ENCODE measurements at regions not wholly inside any gene's neighbourhood (a gene's known extent, or its start where the extent isn't known, plus 50 kb on each side); places are given as distances from the start of the nearest gene placed in this dataset.

GRCh38 chr3:124126436-124127023 lies 134.6 kb upstream of the ROPN1 start:
- Histone ChIP-seq H2AFZ (ENCODE audit: low read length) (no peak overlapping the region), H3K27me3 (replicated peaks in 1 of 4; ENCODE audit: control insufficient read depth in 3 of 4, extremely low read depth in 1 of 4, insufficient read depth in 3 of 4, low read length in 3 of 4) (no peaks in the 10 kb centered on the region), H3K23me2 (ENCODE audit: low read depth, low read length) (no peaks in the 10 kb centered on the region), H4K5ac (ENCODE audit: insufficient read length, low read depth, low read length) (no peak overlapping the region), H3K4ac (replicated peaks; ENCODE audit: insufficient read length, low read depth, low read length) (no peak overlapping the region), H3K9ac (replicated peaks in 1 of 4; ENCODE audit: extremely low read depth in 1 of 4, low read depth in 3 of 4, low read length in 3 of 4) (no peak overlapping the region), H3K9me3 (ENCODE audit: insufficient read depth in 2 of 2, low read depth in 1 of 2, low read length in 1 of 2) (no peaks in the 10 kb centered on the region), H3K4me1 (replicated peaks in 1 of 4; ENCODE audit: control insufficient read depth in 3 of 4, insufficient read depth in 4 of 4, low read length in 3 of 4) (no peaks in the 10 kb centered on the region), H2BK20ac (ENCODE audit: low read length) (no peak overlapping the region), H3K23ac (ENCODE audit: insufficient read length) (no peak overlapping the region), H4K8ac (ENCODE audit: extremely low read depth, insufficient read depth, low read length) (no peak overlapping the region), H3K79me2 (ENCODE audit: control insufficient read depth in 1 of 2, insufficient read depth in 2 of 2, low read length in 2 of 2) (no peaks in the 10 kb centered on the region), H4K20me1 (replicated peaks in 1 of 2; ENCODE audit: control insufficient read depth in 1 of 2, insufficient read depth in 2 of 2, low read length in 2 of 2) (no peaks in the 10 kb centered on the region), H3K18ac (ENCODE audit: extremely low read depth, low read length) (no peak overlapping the region), H2BK120ac (replicated peaks; ENCODE audit: low read depth, low read length) (no peak overlapping the region), H2BK12ac (ENCODE audit: low read depth, low read length) (no peak overlapping the region), H3K27ac (ENCODE audit: low read depth, low read length) (no peak overlapping the region), H3K4me3 (ENCODE audit: extremely low read depth in 1 of 4, insufficient read depth in 2 of 4, low read depth in 3 of 4, low read length in 4 of 4) (no peak overlapping the region), H4K91ac (replicated peaks; ENCODE audit: insufficient read length, low read length) (no peak overlapping the region), H2BK5ac (ENCODE audit: low read depth, low read length) (no peak overlapping the region), H3K36me3 (ENCODE audit: control insufficient read depth in 2 of 4, insufficient read depth in 4 of 4, low read length in 3 of 4) (no peaks in the 10 kb centered on the region), H2BK15ac (ENCODE audit: low read length) (no peak overlapping the region), H2AK5ac (ENCODE audit: low read depth, low read length) (no peak overlapping the region), H3K4me2 (ENCODE audit: insufficient read depth in 1 of 2, low read depth in 2 of 2, low read length in 2 of 2) (no peak overlapping the region), H3K14ac (ENCODE audit: insufficient read length) (no peak overlapping the region), H3K79me1 (ENCODE audit: low read depth, low read length) (no peaks in the 10 kb centered on the region), H3K56ac (replicated peaks; ENCODE audit: insufficient read length, low read depth, low read length) (no peak overlapping the region)
- WGBS, 2 experiments (ENCODE audit: extremely low coverage in 1 of 2, insufficient coverage in 1 of 2, insufficient read length in 1 of 2, insufficient replicate concordance in 2 of 2, low coverage in 1 of 2, low lambda C conversion rate in 2 of 2, missing lambda C conversion rate in 1 of 2) = 88% methylated on average over 1 of the region's 1 CpG; no CpG with 5 or more reads in 1 of the 2 experiments
- DNase-seq (ENCODE audit: low read depth in 1 of 2, low spot score in 2 of 2) (no peak), FAIRE-seq (no peak)
- POLR2A ChIA-PET (ENCODE audit: partially characterized antibody) = no interaction called here
- CTCF ChIA-PET (ENCODE audit: partially characterized antibody) = no interaction called here
- TF ChIP-seq CBX5 (IDR thresholded peaks at IDR 0.05; ENCODE audit: low read depth, low read length) (no peak), TCF12 (IDR thresholded peaks at IDR 0.05; ENCODE audit: low read depth, low read length) (no peak), YY1 (IDR thresholded peaks at IDR 0.05; ENCODE audit: low read depth, low read length) (no peak), NRF1 (IDR thresholded peaks at IDR 0.05; ENCODE audit: low read depth, low read length) (no peak), HDAC2 (IDR thresholded peaks at IDR 0.05; ENCODE audit: borderline replicate concordance in 1 of 2, low read depth in 2 of 2, low read length in 2 of 2) (no peak), KDM4A (IDR thresholded peaks at IDR 0.05; ENCODE audit: low read depth, low read length, severe bottlenecking) (no peak), TAF1 (IDR thresholded peaks at IDR 0.05; ENCODE audit: low read depth, low read length) (no peak), CREB1 (IDR thresholded peaks at IDR 0.05) (no peak), POLR2A (IDR thresholded peaks at IDR 0.05; ENCODE audit: control extremely low read depth in 1 of 2, low read depth in 2 of 2, low read length in 2 of 2) (no peak), CTCF (IDR thresholded peaks at IDR 0.05; ENCODE audit: control extremely low read depth in 1 of 3, insufficient read depth in 1 of 3, low read depth in 1 of 3, low read length in 3 of 3) (no peak)
- TF ChIP-seq, protein P1, sequence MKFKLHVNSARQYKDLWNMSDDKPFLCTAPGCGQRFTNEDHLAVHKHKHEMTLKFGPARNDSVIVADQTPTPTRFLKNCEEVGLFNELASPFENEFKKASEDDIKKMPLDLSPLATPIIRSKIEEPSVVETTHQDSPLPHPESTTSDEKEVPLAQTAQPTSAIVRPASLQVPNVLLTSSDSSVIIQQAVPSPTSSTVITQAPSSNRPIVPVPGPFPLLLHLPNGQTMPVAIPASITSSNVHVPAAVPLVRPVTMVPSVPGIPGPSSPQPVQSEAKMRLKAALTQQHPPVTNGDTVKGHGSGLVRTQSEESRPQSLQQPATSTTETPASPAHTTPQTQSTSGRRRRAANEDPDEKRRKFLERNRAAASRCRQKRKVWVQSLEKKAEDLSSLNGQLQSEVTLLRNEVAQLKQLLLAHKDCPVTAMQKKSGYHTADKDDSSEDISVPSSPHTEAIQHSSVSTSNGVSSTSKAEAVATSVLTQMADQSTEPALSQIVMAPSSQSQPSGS (IDR thresholded peaks at IDR 0.05; ENCODE audit: low read length) = no peak
